Panc1 (cell line): ENCODE measurements at regions not wholly inside any gene's neighbourhood (a gene's known extent, or its start where the extent isn't known, plus 50 kb on each side); places are given as distances from the start of the nearest gene placed in this dataset.

ENCODE experiments used
- SIN3A ChIP-seq: IDR thresholded peaks from 2 replicates; pipeline ENCODE4 v1.6.1; 2012; ENCODE audit warnings: low read depth, mild to moderate bottlenecking, low read length, moderate library complexity, borderline replicate concordance; ENCODE audit not compliant: insufficient read depth
- TF ChIP-seq, protein P1 (sequence below): fragments of 450-650 bp; IDR thresholded peaks from 2 replicates; pipeline ENCODE4 v1.5.1; 2017; ENCODE audit warnings: mild to moderate bottlenecking
- TF ChIP-seq, protein P2 (sequence below), 2 experiments: IDR thresholded peaks; 2 replicates each; pipeline ENCODE4 v1.6.1; 2011 to 2012; ENCODE audit warnings: low read depth in 2 of 2, control low read depth in 1 of 2, low read length in 1 of 2, mild to moderate bottlenecking in 1 of 2, moderate library complexity in 1 of 2; ENCODE audit not compliant: insufficient read depth in 1 of 2

DNA sequence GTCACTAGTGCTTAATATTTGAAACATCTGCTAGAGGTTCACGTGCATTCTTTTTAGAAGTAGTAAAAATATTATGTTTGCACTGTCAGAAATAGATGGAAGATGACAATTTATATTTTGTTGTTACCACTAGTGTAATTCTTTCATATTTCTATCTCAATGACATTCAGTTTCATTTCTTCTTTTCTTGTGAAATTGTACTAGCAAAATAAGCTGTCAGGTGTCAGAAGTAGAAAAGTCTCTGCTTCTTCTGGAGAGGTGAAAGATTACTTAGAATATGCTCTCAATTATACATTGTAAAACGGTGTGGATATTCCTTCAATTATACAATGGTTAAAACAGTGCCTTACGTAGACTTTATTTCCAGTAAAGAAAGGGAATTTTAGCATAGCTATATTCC is 395.4 kb downstream of the CSNK1G3 start:
- TF ChIP-seq, protein P1, sequence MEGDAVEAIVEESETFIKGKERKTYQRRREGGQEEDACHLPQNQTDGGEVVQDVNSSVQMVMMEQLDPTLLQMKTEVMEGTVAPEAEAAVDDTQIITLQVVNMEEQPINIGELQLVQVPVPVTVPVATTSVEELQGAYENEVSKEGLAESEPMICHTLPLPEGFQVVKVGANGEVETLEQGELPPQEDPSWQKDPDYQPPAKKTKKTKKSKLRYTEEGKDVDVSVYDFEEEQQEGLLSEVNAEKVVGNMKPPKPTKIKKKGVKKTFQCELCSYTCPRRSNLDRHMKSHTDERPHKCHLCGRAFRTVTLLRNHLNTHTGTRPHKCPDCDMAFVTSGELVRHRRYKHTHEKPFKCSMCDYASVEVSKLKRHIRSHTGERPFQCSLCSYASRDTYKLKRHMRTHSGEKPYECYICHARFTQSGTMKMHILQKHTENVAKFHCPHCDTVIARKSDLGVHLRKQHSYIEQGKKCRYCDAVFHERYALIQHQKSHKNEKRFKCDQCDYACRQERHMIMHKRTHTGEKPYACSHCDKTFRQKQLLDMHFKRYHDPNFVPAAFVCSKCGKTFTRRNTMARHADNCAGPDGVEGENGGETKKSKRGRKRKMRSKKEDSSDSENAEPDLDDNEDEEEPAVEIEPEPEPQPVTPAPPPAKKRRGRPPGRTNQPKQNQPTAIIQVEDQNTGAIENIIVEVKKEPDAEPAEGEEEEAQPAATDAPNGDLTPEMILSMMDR = no peak
- TF ChIP-seq SIN3A = no peak
- TF ChIP-seq, protein P2, sequence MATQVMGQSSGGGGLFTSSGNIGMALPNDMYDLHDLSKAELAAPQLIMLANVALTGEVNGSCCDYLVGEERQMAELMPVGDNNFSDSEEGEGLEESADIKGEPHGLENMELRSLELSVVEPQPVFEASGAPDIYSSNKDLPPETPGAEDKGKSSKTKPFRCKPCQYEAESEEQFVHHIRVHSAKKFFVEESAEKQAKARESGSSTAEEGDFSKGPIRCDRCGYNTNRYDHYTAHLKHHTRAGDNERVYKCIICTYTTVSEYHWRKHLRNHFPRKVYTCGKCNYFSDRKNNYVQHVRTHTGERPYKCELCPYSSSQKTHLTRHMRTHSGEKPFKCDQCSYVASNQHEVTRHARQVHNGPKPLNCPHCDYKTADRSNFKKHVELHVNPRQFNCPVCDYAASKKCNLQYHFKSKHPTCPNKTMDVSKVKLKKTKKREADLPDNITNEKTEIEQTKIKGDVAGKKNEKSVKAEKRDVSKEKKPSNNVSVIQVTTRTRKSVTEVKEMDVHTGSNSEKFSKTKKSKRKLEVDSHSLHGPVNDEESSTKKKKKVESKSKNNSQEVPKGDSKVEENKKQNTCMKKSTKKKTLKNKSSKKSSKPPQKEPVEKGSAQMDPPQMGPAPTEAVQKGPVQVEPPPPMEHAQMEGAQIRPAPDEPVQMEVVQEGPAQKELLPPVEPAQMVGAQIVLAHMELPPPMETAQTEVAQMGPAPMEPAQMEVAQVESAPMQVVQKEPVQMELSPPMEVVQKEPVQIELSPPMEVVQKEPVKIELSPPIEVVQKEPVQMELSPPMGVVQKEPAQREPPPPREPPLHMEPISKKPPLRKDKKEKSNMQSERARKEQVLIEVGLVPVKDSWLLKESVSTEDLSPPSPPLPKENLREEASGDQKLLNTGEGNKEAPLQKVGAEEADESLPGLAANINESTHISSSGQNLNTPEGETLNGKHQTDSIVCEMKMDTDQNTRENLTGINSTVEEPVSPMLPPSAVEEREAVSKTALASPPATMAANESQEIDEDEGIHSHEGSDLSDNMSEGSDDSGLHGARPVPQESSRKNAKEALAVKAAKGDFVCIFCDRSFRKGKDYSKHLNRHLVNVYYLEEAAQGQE (IDR thresholded peaks at IDR 0.05; ENCODE audit: insufficient read depth in 1 of 2, low read depth in 2 of 2, low read length in 1 of 2) = no peak
